ENCODE measurements at regions not wholly inside any gene's neighbourhood (a gene's known extent, or its start where the extent isn't known, plus 50 kb on each side); places are given as distances from the start of the nearest gene placed in this dataset.

GRCh38 chr3:86793786-86794185, 197.2 kb downstream of the VGLL3 start:
- TF ChIP-seq CTCF (IDR thresholded peaks at IDR 0.05) (no peak), POLR2A (IDR thresholded peaks at IDR 0.05) (peak; percentile 13 to 24)

Measured in uterus (tissue), 2 donors.